Keratinocyte (primary cell): ENCODE measurements at regions not wholly inside any gene's neighbourhood (a gene's known extent, or its start where the extent isn't known, plus 50 kb on each side); places are given as distances from the start of the nearest gene placed in this dataset.

Experiments used
- DNase-seq: peaks from one replicate; pipeline ENCODE4 v3.0.0-alpha.2; 2011; ENCODE audit warnings: low read depth, missing footprints, low spot score
- FAIRE-seq: peaks from 2 replicates; lab custom pipeline; 2011; peaks lifted over from hg19 to GRCh38; lab: Jason Lieb, UNC
- H2AFZ ChIP-seq: 2 replicates; pipeline ENCODE4 v1.6.0; 2012; ENCODE audit warnings: low read length, control low read depth, inconsistent platforms; ENCODE audit not compliant: control insufficient read depth
- H3K27ac ChIP-seq: 2 replicates; pipeline ENCODE4 v1.5.1; 2011; ENCODE audit warnings: low read length; ENCODE audit not compliant: control insufficient read depth, insufficient read depth
- H3K27me3 ChIP-seq: 3 replicates; pipeline ENCODE4 v1.6.0; 2011; ENCODE audit warnings: low read length; ENCODE audit not compliant: control insufficient read depth, insufficient read depth; ENCODE audit errors: extremely low read depth
- H3K36me3 ChIP-seq, 2 experiments: 2 replicates in 1 of 2; 3 replicates in 1 of 2; pipeline ENCODE4 v1.5.1; 2011; ENCODE audit warnings: low read length in 2 of 2, mild to moderate bottlenecking in 1 of 2; ENCODE audit not compliant: control insufficient read depth in 2 of 2, insufficient read depth in 2 of 2; ENCODE audit errors: extremely low read depth in 1 of 2
- H3K4me1 ChIP-seq: 3 replicates; pipeline ENCODE4 v1.5.1; 2011; ENCODE audit warnings: low read length; ENCODE audit not compliant: control insufficient read depth, insufficient read depth; ENCODE audit errors: extremely low read depth
- H3K4me2 ChIP-seq: 3 replicates; pipeline ENCODE4 v1.6.0; 2011; ENCODE audit warnings: low read depth, low read length; ENCODE audit not compliant: control insufficient read depth, insufficient read depth; ENCODE audit errors: extremely low read depth
- H3K4me3 ChIP-seq, 3 experiments: fragments of 200-600 bp in 1 of 3; sonication (generic) in 1 of 3; 2 replicates in 2 of 3; 3 replicates in 1 of 3; pipeline ENCODE4 v1.5.1; 2011 to 2016; ENCODE audit warnings: low read length in 3 of 3, mild to moderate bottlenecking in 3 of 3, control low read depth in 2 of 3, inconsistent platforms in 1 of 3, low read depth in 1 of 3, mixed read lengths in 1 of 3, mixed run types in 1 of 3, moderate library complexity in 1 of 3; ENCODE audit not compliant: control insufficient read depth in 2 of 3, insufficient read depth in 2 of 3; ENCODE audit errors: extremely low read depth in 1 of 3
- H3K79me2 ChIP-seq: 2 replicates; pipeline ENCODE4 v1.6.0; 2012; ENCODE audit warnings: low read length; ENCODE audit not compliant: control insufficient read depth, insufficient read depth
- H3K9ac ChIP-seq: 3 replicates; pipeline ENCODE4 v1.6.0; 2011; ENCODE audit warnings: low read length; ENCODE audit not compliant: control insufficient read depth, insufficient read depth; ENCODE audit errors: extremely low read depth
- H3K9me1 ChIP-seq: 3 replicates; pipeline ENCODE4 v1.6.0; 2011; ENCODE audit warnings: low read length; ENCODE audit not compliant: control insufficient read depth, insufficient read depth; ENCODE audit errors: extremely low read depth
- H3K9me3 ChIP-seq: 2 replicates; pipeline ENCODE4 v1.5.1; 2012; ENCODE audit warnings: low read depth, low read length; ENCODE audit not compliant: control insufficient read depth
- H4K20me1 ChIP-seq: 3 replicates; pipeline ENCODE4 v1.6.0; 2011; ENCODE audit warnings: low read length; ENCODE audit not compliant: control insufficient read depth, insufficient read depth; ENCODE audit errors: extremely low read depth
- CTCF ChIP-seq, 3 experiments: IDR thresholded peaks in 1 of 3; conservative IDR thresholded peaks in 1 of 3; optimal IDR thresholded peaks in 1 of 3; 2 replicates in 2 of 3; 3 replicates in 1 of 3; pipeline versions ENCODE3 to v1.5.1; 2011; ENCODE audit warnings: low read length in 3 of 3, mild to moderate bottlenecking in 3 of 3, moderate library complexity in 2 of 3, control low read depth in 1 of 3, inconsistent platforms in 1 of 3; ENCODE audit not compliant: insufficient read depth in 2 of 3; ENCODE audit errors: extremely low read depth in 1 of 3
- EZH2 ChIP-seq: IDR thresholded peaks from one replicate; pipeline ENCODE4 v1.6.1; 2012; ENCODE audit warnings: inconsistent platforms, mild to moderate bottlenecking, low read length, moderate library complexity
- dilution Hi-C: fragments of 300-500 bp; cut with MboI; formaldehyde crosslinking; loops from one replicate; pipeline ENCODE4 v1.7.0; 2020; ENCODE audit warnings: low sequenced_read_pairs; ENCODE audit not compliant: extremely low pct_ligation_motif_present

GRCh38 chr1:208683141-208683540, 439.0 kb upstream of the PLXNA2 start:
- Histone ChIP-seq H3K27ac (no peak overlapping the region), H2AFZ (no peak overlapping the region), H3K36me3 (no peaks in the 10 kb centered on the region), H3K9ac (no peak overlapping the region), H3K4me2 (no peak overlapping the region), H3K9me3 (no peaks in the 10 kb centered on the region), H3K4me1 (no peaks in the 10 kb centered on the region), H3K4me3 (no peak overlapping the region), H4K20me1 (no peaks in the 10 kb centered on the region), H3K9me1 (no peaks in the 10 kb centered on the region), H3K27me3 (no peaks in the 10 kb centered on the region), H3K79me2 (no peaks in the 10 kb centered on the region)
- FAIRE-seq (no peak), DNase-seq (no peak)
- dilution Hi-C loops = no loop called here
- TF ChIP-seq CTCF (optimal IDR thresholded peaks at IDR 0.05 in 1 of 3, IDR thresholded peaks at IDR 0.05 in 1 of 3, conservative IDR thresholded peaks at IDR 0.05 in 1 of 3; ENCODE audit: extremely low read depth in 1 of 3, insufficient read depth in 2 of 3, low read length in 3 of 3) (no peak), EZH2 (no peak)

GRCh38 chr1:208684192-208684591, 440.0 kb upstream of the PLXNA2 start:
- FAIRE-seq = no peak

More at GRCh38 chr1:208684192-208684591, 440.0 kb upstream of the PLXNA2 start:
- DNase-seq = no peak
- H3K27me3 ChIP-seq = no peaks in the 10 kb centered on the region
- no peak overlapping the region for H3K4me3 ChIP-seq
- H3K4me1 ChIP-seq = no peaks in the 10 kb centered on the region
- no peaks in the 10 kb centered on the region for H3K79me2 ChIP-seq
- TF ChIP-seq CTCF (optimal IDR thresholded peaks at IDR 0.05 in 1 of 3, IDR thresholded peaks at IDR 0.05 in 1 of 3, conservative IDR thresholded peaks at IDR 0.05 in 1 of 3; ENCODE audit: extremely low read depth in 1 of 3, insufficient read depth in 2 of 3, low read length in 3 of 3) (no peak), EZH2 (no peak)
- no peak overlapping the region for H3K9ac ChIP-seq
- no peak overlapping the region for H3K4me2 ChIP-seq
- no peaks in the 10 kb centered on the region for H3K36me3 ChIP-seq
- dilution Hi-C loops = no loop called here
- no peak overlapping the region for H3K27ac ChIP-seq
- no peaks in the 10 kb centered on the region for H3K9me1 ChIP-seq
- H3K9me3 ChIP-seq = no peaks in the 10 kb centered on the region
- no peak overlapping the region for H2AFZ ChIP-seq
- no peaks in the 10 kb centered on the region for H4K20me1 ChIP-seq
